ENCODE measurements at regions not wholly inside any gene's neighbourhood (a gene's known extent, or its start where the extent isn't known, plus 50 kb on each side); places are given as distances from the start of the nearest gene placed in this dataset.

DNA sequence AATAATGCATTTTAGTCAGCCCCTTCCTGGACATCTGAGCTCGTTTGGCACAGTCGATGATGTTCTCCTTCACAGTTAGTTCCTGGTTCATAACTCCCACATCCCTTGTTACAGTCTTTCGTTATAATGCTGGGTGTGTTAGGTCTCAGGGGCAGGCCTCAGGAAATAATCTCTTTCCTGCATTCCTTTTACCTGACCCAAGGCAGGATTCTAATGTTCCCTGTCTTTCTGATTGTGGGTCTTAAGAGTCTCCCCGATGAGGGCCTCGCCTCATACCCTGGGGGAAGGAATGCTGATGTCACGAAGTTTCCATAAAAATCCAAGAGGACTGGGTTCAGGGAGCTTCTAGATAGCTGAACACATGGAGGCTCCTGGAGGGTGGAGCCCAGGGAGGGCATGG is 104.0 kb upstream of the CARMIL1 start:
- CTCF ChIA-PET: no interaction called here
- dilution Hi-C loops (cut with HindIII; ENCODE audit: low sequenced_read_pairs, unreplicated experiment): no loop called here

More for the DNA sequence above, 104.0 kb upstream of the CARMIL1 start:
- WGBS, 2 experiments (ENCODE audit: extremely low coverage in 2 of 2, insufficient read length in 1 of 2): 100% methylated on average over 1 of the region's 6 CpGs; no CpG with 5 or more reads in 1 of the 2 experiments
- TF ChIP-seq NFE2L2 (IDR thresholded peaks at IDR 0.05; ENCODE audit: low read depth, low read length) (no peak), BHLHE40 (IDR thresholded peaks at IDR 0.05; ENCODE audit: low read depth, low read length) (no peak), RFX5 (IDR thresholded peaks at IDR 0.05; ENCODE audit: low read depth, low read length) (no peak), MAZ (IDR thresholded peaks at IDR 0.05; ENCODE audit: borderline replicate concordance, low read depth, low read length) (no peak), RCOR1 (IDR thresholded peaks at IDR 0.05; ENCODE audit: insufficient replicate concordance, low read length) (no peak), POLR2A (IDR thresholded peaks at IDR 0.05; ENCODE audit: low read depth, low read length) (no peak), MAFK (IDR thresholded peaks at IDR 0.05; ENCODE audit: low read depth, low read length) (no peak), CEBPB (IDR thresholded peaks at IDR 0.05; ENCODE audit: low read depth, low read length) (no peak), CHD1 (IDR thresholded peaks at IDR 0.05; ENCODE audit: low read depth, low read length) (no peak)
- TF ChIP-seq, protein P1, sequence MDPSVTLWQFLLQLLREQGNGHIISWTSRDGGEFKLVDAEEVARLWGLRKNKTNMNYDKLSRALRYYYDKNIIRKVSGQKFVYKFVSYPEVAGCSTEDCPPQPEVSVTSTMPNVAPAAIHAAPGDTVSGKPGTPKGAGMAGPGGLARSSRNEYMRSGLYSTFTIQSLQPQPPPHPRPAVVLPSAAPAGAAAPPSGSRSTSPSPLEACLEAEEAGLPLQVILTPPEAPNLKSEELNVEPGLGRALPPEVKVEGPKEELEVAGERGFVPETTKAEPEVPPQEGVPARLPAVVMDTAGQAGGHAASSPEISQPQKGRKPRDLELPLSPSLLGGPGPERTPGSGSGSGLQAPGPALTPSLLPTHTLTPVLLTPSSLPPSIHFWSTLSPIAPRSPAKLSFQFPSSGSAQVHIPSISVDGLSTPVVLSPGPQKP (IDR thresholded peaks at IDR 0.05; ENCODE audit: borderline replicate concordance, low read depth, low read length): no peak
- TF ChIP-seq, protein P2, sequence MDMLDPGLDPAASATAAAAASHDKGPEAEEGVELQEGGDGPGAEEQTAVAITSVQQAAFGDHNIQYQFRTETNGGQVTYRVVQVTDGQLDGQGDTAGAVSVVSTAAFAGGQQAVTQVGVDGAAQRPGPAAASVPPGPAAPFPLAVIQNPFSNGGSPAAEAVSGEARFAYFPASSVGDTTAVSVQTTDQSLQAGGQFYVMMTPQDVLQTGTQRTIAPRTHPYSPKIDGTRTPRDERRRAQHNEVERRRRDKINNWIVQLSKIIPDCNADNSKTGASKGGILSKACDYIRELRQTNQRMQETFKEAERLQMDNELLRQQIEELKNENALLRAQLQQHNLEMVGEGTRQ (IDR thresholded peaks at IDR 0.05; ENCODE audit: low read depth, low read length): no peak
- Histone ChIP-seq H3K9me3 (ENCODE audit: control insufficient read depth, insufficient read depth, low read length) (0 out of 2 replicates have a peak, but pooled peaks cover 2% of the 10 kb centered on the region), H3K18ac (ENCODE audit: low read depth, low read length) (peak overlapping the region; percentile 24), H2AFZ (replicated peaks; ENCODE audit: low read length, poor library complexity) (peak overlapping the region; percentile 26), H2AK9ac (replicated peaks; ENCODE audit: low read depth, low read length, poor library complexity) (peak overlapping the region; percentile 23), H3K9me1 (ENCODE audit: insufficient read depth, low read length) (peaks cover 6% of the 10 kb centered on the region; the same call in 1 of the 2 replicates), H4K5ac (ENCODE audit: low read depth, low read length) (peak overlapping the region; percentile 22; the same call in 1 of the 2 replicates), H3K4me1 (ENCODE audit: control insufficient read depth, insufficient read depth, low read length) (peaks cover 17% of the 10 kb centered on the region), H3K4me3 (ENCODE audit: insufficient read depth, low read depth, low read length) (no peak overlapping the region), H3K36me3 (ENCODE audit: control insufficient read depth, insufficient read depth, low read length) (no peaks in the 10 kb centered on the region), H3K4me2 (ENCODE audit: low read depth, low read length) (no peak overlapping the region), H2AK5ac (ENCODE audit: low read depth, low read length) (peak overlapping the region; percentile 77), H3K79me1 (ENCODE audit: low read depth in 1 of 2, low read length in 2 of 2) (no peaks in the 10 kb centered on the region; a peak in 1 of 4 replicates), H2BK120ac (ENCODE audit: low read depth, low read length) (peak overlapping the region; percentile 83), H3K9ac (ENCODE audit: low read depth, low read length) (no peak overlapping the region), H3K23ac (ENCODE audit: low read depth, low read length) (peak overlapping the region; percentile 78; the same call in 1 of the 2 replicates), H4K8ac (ENCODE audit: low read depth in 2 of 2, low read length in 2 of 2) (peak overlapping the region; percentile 7 to 71; a peak in 3 of 4 replicates), H2BK20ac (ENCODE audit: low read depth, low read length) (peak overlapping the region; percentile 81), H3K4ac (ENCODE audit: low read depth, low read length) (peak overlapping the region; percentile 76), H2BK5ac (ENCODE audit: low read depth, low read length, poor library complexity, severe bottlenecking) (peak overlapping the region; percentile 43), H3K27ac (ENCODE audit: insufficient read depth, low read length) (peak overlapping the region; percentile 12; the same call in 1 of the 2 replicates), H3K27me3 (ENCODE audit: control insufficient read depth, insufficient read depth, low read length) (no peaks in the 10 kb centered on the region), H3K56ac (ENCODE audit: extremely low read depth, insufficient read depth, low read length) (no peak overlapping the region), H3K14ac (replicated peaks; ENCODE audit: low read depth, low read length) (peak overlapping the region; percentile 83), H4K20me1 (ENCODE audit: insufficient read depth, low read length) (no peaks in the 10 kb centered on the region), H4K91ac (ENCODE audit: insufficient read depth, low read depth, low read length) (peak overlapping the region; percentile 67), H2BK15ac (ENCODE audit: low read depth, low read length) (peak overlapping the region; percentile 98; the same call in 2 of the 3 replicates)
- POLR2A ChIA-PET (ENCODE audit: unreplicated experiment): no interaction called here
- ATAC-seq (ENCODE audit: low read depth) (no peak), DNase-seq (peak; percentile 11)
- BruUV-seq (replicated peaks): no TSS peak
- in situ Hi-C loops (cut with MboI; ENCODE audit: low sequenced_read_pairs): no loop called here
- intact Hi-C loops (cut with micrococcal nuclease): no loop called here

Data from IMR-90 (cell line).